Uterus (tissue), 2 donors: ENCODE measurements at regions not wholly inside any gene's neighbourhood (a gene's known extent, or its start where the extent isn't known, plus 50 kb on each side); places are given as distances from the start of the nearest gene placed in this dataset.

Experiments used
- POLR2A ChIP-seq, 2 donors: fragments of 450-650 bp; IDR thresholded peaks; one replicate each; pipeline ENCODE4 v1.6.1; 2016; ENCODE audit warnings: antibody characterized with exemption in 2 of 2, mild to moderate bottlenecking in 1 of 2, moderate library complexity in 1 of 2
- TF ChIP-seq, protein P1 (sequence below), 4 experiments: fragments of 200-600 bp in 2 of 4; fragments of 450-650 bp in 2 of 4; sonication (generic) in 2 of 4; IDR thresholded peaks; one replicate each; pipeline ENCODE4 v1.5.1; 2016 to 2019; ENCODE audit warnings: antibody characterized with exemption in 4 of 4, mild to moderate bottlenecking in 2 of 4, moderate library complexity in 1 of 4

DNA sequence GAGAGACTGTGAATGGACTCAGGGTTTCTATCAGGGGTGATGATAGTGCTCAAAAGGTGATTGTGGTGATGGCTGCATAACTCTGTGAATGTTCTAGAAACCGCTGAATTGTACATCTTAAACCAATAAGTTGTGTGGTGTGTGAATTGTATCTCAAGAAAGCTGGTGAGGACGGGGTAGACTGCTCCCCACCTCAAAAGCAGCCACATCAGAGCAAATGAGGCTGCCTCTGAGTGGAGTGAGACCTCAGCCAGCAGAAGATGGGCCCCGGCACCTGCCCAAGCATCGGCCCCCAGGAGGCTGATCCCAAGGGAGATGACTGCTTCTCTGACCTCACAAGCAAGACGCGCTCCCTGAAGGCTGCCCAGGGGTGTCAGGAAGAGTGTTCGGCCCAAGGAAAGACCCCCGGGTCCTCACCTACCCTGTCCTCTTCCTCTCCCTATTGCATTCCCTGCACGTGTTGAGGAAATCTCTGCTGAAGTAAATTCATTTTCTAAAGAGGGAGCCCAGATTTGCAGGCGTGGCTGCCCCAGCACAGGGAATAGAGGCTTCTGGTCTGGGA is 279.3 kb upstream of the SHH start:
- TF ChIP-seq, protein P1, sequence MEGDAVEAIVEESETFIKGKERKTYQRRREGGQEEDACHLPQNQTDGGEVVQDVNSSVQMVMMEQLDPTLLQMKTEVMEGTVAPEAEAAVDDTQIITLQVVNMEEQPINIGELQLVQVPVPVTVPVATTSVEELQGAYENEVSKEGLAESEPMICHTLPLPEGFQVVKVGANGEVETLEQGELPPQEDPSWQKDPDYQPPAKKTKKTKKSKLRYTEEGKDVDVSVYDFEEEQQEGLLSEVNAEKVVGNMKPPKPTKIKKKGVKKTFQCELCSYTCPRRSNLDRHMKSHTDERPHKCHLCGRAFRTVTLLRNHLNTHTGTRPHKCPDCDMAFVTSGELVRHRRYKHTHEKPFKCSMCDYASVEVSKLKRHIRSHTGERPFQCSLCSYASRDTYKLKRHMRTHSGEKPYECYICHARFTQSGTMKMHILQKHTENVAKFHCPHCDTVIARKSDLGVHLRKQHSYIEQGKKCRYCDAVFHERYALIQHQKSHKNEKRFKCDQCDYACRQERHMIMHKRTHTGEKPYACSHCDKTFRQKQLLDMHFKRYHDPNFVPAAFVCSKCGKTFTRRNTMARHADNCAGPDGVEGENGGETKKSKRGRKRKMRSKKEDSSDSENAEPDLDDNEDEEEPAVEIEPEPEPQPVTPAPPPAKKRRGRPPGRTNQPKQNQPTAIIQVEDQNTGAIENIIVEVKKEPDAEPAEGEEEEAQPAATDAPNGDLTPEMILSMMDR (IDR thresholded peaks at IDR 0.05): no peak
- no peak for TF ChIP-seq POLR2A (IDR thresholded peaks at IDR 0.05)
